ENCODE measurements at regions not wholly inside any gene's neighbourhood (a gene's known extent, or its start where the extent isn't known, plus 50 kb on each side); places are given as distances from the start of the nearest gene placed in this dataset.

DNA sequence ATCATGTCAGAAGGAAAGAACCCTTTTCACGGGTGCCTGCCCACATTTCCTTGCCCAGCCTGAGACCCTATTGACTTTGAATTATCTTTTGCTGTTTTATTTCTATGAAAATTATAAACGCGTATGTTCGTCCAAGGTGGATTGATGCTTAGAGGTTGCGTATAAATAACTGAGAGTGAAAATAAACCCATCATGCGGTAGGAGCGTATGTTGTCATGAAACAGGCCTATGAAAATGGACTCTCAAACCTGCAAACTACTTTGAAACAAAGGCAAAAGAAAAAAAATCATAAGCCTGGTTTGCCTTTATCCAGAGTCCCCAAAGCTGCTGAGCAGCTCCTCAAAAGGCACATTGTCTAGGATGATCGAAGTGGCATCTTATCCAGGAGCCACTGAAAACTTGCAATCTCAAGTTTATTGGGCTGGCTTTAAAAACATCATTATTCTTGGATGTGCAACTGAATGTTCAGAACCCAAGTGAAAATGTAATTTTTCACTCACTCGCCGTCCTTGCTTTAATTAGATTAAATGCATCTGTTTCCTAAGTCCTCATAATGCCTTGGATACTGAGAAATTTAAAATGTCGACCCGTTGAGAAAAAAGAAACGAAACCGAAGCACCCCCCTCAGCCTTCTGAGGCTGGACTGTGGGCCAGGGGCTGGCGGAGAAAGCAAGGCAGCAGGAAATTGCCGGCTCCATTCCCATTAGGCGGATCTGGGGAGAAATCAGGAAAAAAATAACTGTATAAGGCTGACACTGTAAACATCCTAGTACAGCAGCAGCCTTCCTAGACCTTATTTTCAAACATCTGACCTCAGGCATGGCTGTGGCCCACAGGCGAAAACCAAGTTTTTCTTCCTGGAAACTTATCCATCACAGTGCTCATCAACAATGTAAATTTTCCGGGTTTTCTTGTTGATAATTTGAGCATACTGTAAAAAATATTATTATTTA is 82.9 kb upstream of the PPARA start:
- DNase-seq, result no peak

DNA sequence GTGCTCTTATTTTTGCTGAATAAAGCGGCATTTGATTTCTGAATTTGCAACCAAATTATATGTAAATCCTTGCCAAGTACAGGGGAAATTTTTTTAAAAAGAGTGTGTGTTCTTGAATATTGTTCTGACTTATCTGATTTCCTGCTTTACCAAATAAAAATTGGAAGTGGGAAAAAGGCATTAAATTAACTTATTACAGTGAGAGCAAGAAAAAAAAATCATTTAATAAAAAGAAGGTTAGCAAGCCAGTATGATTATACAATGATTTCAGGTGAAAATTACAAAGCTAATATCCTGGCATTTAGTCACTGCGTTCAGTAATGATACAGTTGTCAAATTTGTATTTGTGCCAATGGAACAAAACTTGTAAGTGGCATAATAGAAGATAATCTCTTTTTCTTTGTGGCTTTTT is 82.1 kb upstream of the PPARA start:
- DNase-seq, result no peak

DNA sequence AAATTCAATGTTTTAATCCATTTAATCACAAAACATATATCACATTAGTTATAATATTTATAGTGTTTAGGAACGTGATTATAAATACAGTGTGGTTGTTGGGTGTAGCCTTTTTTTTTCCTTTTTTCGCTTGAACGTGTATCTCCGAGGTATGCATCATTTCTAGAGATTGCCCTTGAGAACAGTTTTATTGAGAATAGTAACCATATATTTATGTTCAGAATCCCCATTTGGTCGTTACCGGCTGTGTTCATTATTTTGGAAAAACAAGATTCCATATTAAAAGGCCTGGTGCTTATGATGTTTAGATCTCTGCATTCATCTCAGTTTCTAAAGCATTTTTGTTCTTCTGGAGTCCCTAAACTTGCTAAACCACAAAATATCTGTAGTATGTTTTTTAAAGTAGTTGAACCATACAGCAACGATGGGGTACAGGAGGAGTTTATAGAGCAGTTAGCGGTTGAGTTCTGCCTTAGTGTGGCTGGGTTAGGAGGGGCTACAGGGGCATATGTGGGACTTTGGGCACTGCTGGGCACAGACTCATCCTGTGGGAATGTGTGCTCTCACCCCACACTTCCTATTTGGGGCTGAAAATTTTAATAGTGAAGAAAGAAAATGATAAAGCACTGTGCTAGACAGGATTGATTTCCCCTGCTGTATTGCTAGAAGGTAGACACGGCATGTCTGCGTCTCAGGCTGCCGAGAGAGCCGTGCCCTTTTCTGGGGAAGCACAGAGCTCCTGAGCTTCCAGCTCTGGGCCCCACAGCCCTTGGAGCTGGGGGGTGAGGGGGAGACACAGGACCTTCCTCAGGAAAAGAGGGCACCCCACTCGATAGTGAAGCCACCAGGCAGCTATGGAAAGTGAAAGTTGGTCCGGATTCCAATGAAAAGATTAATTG is 81.5 kb upstream of the PPARA start:
- DNase-seq, result no peak

DNA sequence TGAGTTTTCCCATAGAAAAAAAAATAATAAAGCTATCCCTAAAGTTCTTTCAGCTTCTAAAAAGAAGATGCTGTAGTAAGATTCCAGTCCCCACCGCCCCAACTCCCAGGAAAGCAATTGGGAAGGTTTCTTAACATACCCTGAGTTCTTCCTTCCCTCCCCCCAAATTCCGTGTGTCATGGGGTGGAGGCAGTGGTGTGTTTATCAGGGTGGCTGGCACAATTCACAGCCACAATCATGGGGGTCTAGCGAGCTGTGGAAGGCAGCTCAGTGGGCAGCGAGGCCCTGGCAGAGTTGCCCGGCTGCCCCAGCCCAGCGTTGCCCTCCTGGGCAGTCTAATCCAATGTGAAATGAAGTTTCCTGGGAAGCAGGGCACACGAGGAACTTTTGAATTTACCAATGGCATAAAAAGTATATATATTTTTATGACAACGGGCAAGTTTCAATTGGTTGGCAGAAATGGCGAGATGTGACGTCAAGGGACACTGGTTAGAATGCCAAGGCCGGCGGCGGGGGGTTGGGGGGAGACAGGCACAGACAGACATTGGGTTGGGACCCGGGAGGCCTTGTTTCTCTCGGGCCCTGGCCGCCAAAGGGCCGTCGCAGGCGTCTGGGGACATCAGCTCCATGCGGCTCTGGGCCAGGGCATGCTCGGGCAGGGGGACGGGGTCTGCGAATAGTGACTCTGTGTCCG is 80.7 kb upstream of the PPARA start:
- DNase-seq, result peak; percentile 58

DNA sequence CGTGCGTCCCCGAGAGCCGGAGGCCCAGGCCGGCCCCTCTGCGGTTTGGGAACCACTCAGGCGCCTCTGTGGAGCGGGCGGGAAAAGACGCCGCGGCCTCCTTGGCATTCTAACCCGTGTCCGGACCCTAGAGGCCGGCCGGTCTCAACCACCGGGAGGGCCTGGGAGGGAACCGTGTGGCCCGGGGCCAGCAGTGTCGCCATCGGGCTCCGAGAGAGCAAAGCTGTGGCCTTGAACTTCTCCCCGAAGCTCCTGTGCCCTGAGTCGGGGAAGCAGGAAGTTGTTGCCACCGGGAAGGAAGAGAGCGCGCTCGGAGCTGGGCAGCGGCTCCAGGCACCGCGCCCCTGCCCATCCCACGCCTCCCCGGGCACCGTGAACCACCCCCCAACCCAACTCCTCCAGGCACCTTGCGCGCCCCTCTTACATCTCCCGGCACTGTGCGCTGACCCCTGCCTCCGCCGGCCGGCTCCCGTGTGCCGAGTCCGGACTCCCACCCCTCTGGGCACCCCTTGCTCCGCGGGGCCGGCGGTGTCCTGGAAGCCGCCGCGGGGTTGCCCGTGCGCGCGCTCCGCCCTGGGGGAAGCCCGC is 80.0 kb upstream of the PPARA start:
- no peak for DNase-seq

DNA sequence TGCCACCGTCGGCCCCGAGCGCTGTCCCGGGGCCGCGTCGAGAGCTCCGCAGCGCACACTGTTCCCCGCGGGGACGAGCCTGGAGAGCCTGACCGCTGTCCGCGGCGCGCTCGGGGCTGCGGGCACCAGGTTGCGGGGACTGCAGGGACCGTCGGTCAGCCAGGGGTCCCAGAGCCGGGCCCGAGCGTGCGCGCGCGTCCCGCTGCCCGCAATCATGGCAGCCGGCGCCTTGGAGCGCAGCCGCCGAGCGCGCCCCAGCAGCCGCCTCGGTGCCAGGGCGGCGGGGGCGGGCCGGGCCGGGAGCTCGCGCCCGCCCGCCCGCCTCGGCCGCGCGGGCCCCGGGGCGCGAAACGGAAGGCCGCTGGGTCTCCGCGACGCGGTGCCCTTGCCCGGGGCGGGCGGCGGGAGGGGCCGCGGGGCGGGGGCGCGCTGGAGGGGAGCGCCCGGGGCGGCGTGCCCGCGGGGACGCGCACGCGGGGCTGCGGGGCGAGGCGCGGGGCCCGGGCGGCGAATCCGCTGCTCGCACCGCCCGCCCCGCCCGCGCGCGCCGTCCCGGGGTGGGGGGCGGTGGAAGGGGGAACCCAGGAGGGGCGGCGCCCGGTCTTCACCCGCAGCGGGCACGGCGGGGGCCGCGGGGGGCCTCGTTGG is 79.4 kb upstream of the PPARA start:
- peak; percentile 15 for DNase-seq

DNA sequence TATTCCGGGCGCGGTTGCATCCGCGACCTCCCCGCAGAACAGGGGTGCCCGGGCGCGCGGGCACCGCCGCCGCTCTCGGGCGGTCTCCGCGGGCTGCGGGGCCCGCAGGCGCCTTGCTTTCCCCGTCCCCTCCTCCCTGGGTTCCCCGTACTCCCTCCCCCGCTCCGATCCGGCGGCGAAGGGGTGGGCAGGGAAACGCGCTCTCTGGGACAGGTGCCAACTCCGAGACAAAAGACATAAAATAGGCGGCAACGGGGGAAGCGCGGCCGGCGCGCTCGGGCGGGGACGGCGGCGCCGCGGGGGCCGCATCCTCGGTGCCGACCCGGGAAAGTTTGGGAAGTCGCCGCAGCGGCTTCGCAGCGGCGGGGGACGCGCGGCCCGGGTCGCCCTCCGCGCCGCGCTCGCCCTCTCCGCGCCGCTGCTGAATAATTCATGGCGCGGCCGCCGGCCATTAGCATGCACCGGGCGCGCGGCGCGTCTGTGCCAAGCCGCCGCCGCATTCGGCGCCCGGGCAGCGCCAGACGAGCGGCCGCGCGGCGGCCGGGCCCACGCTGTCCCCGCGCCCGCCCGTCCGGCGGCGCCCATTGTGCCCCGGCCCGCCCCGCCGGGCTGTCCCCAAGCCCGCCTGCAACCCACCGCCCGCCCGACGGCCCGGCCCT is 78.7 kb upstream of the PPARA start:
- DNase-seq, result peak; percentile 46

DNA sequence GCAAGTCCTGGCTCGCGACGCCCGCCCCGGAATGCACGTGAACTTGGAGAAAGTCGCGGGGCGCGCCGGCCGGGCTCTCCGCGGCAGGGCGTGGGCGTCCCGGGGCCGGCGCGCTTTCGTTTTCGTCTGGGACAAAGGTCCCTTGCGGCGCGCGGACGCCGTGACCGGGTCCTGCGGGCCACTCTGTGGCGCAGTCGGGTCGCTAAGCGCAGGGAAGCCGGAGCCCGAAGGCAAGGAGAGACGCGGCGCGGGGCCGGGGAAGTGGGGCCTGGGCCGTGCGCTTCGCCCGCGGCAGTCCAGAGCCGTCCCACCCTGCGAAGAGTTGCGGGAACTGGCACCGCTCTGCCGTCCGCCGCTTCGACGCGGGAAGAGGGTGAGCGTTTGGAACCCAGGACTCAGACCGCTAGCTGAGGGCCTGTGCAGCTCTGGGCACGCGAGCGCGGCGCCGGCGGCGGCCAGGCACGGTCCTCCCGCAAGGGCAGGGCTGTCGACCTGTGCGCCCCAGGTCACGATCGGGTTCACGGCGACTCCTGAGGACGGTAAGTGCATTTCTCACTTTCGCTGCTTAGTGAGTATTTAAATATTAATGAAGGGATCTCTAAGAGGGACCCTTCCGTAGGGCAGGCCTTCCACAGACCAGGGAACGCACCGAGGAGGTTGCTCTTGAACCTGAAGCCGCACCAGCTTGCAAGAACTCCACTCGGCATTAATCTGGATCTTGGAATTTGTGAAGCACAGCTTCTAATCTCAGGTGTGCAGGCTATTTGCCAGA is 78.0 kb upstream of the PPARA start:
- DNase-seq, result peak; percentile 19

DNA sequence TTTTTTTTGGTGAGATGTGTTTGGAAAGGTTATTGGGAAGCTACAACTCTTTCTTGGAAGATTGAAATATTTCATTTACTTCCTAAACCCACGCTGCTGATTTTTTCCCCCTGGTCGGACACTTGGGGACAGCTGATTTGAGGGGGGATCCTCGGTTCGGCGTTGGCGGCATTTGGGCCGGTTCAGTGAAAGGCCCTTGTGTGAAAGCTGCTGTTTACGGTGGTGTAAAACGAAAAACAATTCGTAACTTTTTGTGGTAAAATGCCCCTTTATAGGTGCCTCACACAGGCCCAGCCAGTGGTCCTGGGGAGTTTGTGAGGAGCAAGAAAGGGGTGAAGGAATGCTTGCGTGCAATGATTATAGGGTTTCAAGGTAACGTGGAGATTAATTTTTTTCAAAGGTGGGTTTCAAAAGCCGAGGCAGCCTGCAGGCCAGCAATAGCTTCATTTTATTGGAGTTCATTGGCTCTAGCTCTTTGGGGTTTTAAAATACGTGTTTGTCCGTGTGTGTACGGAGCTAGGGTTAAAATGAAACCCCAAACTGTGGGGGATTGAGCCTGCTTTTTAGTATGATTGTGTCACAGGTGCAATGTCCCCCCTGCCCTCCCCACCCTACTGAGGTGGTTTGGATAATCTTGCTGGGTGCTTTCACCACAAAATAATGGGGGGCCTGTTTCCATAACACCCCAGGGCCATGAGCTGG is 77.2 kb upstream of the PPARA start:
- no peak for DNase-seq

DNA sequence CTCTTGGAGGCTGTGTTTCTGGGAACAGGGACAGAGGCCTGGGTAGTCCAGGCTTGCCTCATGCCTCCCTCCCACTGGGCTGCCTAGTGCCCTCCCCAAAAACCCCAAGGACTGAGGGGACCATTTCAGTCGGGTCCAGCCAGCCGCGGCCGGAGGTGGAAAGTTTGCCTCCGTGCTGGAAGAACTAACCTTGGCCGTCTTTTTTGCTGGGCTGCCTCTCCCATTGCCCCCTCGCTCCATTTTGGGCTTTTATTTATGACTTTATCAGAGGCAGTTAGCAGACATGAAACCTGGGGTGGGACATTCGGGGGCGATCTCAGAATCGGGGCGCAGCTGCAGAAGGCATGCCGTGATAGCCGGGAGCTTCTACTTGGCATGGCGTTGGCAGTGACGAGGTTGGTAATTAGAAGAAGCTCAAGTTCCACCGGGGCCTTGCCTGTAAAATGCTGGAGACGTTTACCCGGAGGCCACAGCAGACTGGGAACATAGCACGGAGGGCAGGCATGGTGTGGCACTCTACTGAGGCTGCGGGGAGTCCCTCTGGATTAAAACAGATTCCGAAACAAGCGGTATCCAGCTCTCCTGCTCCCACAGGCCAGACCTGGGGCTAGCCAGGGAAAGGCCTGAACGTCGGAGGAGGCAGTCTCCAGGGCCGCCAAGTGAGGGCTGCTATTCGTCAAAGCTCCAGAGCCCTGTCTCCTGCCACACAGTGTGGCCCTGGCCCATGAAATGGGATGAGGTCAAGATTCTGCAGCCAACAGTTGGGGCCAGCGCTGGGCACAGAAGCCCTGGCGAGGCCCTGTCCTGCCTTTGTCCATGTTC is 76.4 kb upstream of the PPARA start:
- no peak for DNase-seq

DNA sequence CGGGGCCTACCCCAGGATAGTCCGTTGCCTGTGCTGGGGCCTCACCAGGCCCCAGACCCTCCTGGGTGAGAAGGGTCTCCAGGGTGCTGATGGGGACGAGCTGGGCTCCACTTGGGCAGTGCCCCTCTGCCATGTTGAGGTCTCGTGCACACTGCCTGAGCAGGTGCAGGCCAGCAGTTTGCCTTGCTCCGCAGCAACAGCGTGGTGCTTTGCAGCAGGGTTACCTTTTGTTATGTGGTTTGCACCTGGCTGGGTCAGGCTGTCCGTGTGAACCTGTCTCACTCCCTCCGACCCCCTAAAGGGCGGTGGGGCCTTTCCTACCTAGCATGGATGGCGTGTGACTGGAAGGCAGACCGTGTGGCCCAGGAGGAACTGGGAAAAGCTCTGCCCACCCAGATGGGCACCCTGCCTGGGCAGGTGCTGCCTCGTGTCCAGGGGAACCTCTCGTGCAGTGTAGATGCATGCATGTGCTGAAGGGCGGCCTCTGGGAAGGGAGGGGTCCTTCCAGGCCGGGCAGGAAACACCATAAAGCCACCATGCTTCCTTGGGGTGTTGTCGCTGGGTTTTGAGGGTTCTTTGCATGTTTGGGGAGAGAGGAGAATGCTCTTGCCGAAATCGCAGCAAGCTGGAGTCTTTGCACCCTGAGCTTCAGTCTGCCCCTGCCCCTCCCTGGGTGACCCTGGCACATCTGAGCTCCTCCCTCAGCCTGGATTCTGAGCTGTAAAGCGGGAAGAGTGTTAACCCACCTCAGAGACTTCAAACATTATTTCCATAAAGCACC is 75.4 kb upstream of the PPARA start:
- DNase-seq, result no peak

DNA sequence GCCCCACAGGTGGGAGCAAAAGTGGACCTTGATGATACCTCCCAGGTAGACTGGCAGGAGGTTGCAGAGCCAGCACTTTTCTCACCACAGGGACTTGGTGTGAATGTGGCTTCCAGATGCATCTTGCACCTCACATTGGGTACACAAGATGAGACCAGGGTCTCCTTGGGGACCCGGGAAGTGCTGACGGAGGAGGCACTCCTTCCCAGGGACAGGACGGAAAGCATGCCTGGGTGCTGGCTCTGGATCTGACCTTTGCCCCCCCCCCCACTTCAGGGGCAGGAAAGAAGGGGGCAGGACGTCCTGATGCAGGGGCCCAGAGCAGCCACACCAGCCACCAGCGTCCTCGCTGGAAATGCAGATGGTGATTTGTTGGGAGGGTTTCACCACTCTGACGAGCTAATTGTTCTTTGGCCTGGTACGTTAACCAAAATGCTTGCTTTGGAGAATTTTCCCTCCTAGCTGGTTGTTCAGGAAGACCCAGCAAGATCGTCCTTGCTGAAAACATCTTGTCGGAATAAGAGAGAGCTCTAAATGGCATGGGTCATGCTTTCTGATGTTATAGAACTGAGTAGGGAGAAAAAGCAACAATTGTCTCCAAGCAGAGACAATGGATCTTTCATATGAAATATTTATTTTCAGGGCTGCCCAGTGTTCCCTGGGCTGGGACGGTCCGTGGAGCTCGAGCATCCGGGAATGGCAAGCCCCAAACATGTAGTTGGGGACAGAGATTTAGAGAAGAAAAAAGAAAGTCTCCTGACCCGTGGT is 74.4 kb upstream of the PPARA start:
- no peak for DNase-seq

DNA sequence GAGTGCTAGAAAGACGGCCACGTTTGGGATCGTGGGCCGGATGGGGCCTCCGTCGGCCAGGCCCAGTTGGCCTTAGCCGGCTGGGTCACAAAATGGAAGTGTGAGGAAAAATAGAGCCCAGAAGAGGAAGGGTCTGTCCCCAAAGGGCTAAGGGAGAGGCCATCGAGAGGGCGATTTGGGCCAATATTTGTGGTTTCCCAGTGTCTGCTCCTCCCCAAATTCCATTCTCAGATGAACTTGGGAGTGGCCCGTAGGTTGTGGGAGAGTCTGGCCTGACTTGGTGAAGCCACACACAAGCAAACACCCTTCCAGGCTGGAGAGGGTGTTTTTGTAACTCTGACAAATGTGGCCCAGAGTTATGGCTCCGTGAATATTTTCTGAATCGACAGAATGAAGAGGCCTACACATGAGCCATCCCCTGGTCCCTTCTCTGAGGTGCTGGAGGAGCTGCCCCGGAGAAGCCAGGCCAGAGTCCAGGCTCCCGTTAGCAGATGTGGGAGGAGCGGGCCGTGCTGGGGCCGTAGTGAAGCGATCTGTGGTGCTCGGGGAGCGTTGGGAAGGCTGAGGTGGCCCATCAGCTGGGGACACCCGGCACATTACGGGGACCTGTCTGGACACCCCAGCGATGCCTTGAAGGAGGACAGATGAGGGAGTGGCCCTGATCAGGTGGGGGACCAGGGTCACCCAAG is 73.5 kb upstream of the PPARA start:
- no peak for DNase-seq

DNA sequence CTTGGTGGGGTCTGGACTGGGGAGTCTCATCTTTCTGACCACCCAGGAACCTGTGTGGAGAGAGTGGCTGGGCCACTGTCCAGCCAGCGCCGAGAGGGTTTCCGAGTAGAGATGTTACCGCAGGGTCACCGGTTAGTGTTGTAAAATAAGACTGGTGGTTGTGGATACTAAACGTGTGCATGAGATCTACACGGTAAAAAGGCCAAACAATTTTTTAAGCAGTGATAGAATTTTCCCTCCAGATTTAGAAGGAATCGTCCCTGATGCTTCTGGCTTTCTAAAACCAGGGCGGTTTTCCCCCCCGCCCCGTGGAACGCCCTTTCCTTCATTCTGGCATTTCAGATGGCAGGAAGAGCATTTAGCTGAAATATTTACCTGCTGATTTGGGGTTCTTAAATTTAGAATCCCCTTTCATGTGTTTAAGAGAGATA is 72.6 kb upstream of the PPARA start:
- no peak for DNase-seq

DNA sequence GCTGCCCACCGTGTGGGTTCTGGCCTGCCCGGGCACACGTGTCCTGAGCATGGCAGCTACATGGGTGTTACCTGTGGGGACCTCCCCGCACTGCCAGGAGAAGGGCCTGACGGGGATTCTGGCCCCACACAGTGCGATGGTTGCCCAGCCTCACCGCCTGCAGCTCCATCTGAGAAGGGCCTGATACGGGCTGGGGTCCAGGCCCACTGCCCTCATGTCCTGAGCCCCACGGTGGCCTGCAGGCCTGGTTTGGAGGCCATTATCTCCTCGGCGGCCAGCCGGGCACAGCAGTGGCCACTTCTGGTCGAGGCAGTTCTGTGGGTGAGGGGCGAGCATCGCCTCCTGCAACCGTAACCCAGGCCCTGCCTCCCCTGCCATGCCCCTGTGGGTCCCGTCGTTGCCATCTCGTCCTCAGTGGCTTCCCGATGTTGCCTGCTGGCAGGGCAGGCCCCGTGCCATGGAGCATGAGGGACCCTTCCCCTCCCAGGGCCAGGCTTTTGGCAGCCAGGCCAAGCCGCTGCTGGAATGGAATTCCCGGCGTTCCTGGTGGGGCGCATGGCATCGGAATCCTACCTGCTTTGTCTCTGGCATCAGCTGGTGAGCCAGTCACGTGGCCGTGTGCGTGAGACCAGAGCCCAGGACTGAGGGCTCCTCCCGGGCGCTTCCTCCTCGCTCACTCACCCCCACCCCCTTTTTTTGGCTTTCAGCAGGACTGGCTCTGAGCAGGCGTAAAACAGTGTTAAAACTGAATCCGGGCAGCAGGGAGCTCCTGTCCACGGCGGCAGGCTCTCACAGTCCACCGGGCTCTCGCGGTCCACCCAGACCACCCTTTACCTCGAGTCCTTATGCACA is 71.9 kb upstream of the PPARA start:
- no peak for DNase-seq
